ENCODE measurements at regions not wholly inside any gene's neighbourhood (a gene's known extent, or its start where the extent isn't known, plus 50 kb on each side); places are given as distances from the start of the nearest gene placed in this dataset.
"Not testable (repeated sequence)": the region's sequence is repeated elsewhere in the genome, so short reads cannot be mapped to it uniquely, and the experiment has no call there.

DNA sequence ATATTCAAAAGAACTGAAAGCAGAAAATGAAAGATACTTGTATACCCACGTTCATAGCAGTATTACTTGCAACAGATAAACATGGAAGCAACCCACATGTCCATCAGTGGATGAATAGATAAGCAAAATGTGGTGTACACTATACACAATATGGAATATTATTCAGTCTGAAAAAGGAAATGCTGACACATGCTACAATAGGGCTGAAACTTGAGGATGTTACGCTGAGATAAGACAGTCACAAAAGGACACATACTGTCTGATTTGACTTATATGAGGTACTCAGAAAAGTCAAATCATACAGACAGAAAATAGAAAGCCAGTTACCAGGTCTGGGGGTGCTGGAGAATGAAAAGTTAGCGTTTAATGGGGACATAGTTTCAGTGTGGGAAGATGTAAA, 76.5 kb upstream of the FBXO28 start:
- TF ChIP-seq, protein P1, sequence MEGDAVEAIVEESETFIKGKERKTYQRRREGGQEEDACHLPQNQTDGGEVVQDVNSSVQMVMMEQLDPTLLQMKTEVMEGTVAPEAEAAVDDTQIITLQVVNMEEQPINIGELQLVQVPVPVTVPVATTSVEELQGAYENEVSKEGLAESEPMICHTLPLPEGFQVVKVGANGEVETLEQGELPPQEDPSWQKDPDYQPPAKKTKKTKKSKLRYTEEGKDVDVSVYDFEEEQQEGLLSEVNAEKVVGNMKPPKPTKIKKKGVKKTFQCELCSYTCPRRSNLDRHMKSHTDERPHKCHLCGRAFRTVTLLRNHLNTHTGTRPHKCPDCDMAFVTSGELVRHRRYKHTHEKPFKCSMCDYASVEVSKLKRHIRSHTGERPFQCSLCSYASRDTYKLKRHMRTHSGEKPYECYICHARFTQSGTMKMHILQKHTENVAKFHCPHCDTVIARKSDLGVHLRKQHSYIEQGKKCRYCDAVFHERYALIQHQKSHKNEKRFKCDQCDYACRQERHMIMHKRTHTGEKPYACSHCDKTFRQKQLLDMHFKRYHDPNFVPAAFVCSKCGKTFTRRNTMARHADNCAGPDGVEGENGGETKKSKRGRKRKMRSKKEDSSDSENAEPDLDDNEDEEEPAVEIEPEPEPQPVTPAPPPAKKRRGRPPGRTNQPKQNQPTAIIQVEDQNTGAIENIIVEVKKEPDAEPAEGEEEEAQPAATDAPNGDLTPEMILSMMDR (IDR thresholded peaks at IDR 0.05) = not testable (repeated sequence)
- TF ChIP-seq POLR2A (IDR thresholded peaks at IDR 0.05) = not testable (repeated sequence)

Data from lower leg skin (tissue), 3 donors.